HEK293 (cell line): ENCODE measurements at regions not wholly inside any gene's neighbourhood (a gene's known extent, or its start where the extent isn't known, plus 50 kb on each side); places are given as distances from the start of the nearest gene placed in this dataset.

ENCODE experiments used
- ATF2 ChIP-seq: fragments of 450-650 bp; formaldehyde crosslinking; IDR thresholded peaks from 2 replicates; pipeline ENCODE4 v1.5.1; 2016; ENCODE audit warnings: missing biosample characterization, missing genetic modification characterization, low read depth
- KLF10 ChIP-seq: fragments of 450-650 bp; IDR thresholded peaks from 2 replicates; pipeline ENCODE4 v1.5.1; 2018; ENCODE audit warnings: missing biosample characterization, mild to moderate bottlenecking, missing genetic modification characterization
- SETDB1 ChIP-seq: IDR thresholded peaks from one replicate; pipeline ENCODE4 v1.6.1; 2017; ENCODE audit warnings: mild to moderate bottlenecking, low read length, moderate library complexity, mixed read lengths; ENCODE audit not compliant: insufficient read length
- YY1 ChIP-seq: fragments of 450-650 bp; formaldehyde crosslinking; IDR thresholded peaks from 2 replicates; pipeline ENCODE4 v1.5.1; 2018; ENCODE audit warnings: missing biosample characterization, missing genetic modification characterization
- YY2 ChIP-seq: fragments of 450-650 bp; formaldehyde crosslinking; IDR thresholded peaks from 2 replicates; pipeline ENCODE4 v1.5.1; 2016; ENCODE audit warnings: missing biosample characterization, missing genetic modification characterization
- ZBTB21 ChIP-seq: fragments of 450-650 bp; formaldehyde crosslinking; IDR thresholded peaks from 2 replicates; pipeline ENCODE4 v1.5.1; 2017; ENCODE audit warnings: missing biosample characterization, missing genetic modification characterization
- ZNF24 ChIP-seq: fragments of 450-650 bp; formaldehyde crosslinking; IDR thresholded peaks from 2 replicates; pipeline ENCODE4 v1.5.1; 2016; ENCODE audit warnings: missing biosample characterization, missing genetic modification characterization
- ZNF366 ChIP-seq: fragments of 450-650 bp; formaldehyde crosslinking; conservative IDR thresholded peaks from 2 replicates; pipeline ENCODE4 v1.5.1; 2016; ENCODE audit warnings: missing biosample characterization, missing genetic modification characterization
- TF ChIP-seq, protein P1 (sequence below): fragments of 450-650 bp; formaldehyde crosslinking; IDR thresholded peaks from 2 replicates; pipeline ENCODE4 v1.5.1; 2016; ENCODE audit warnings: missing biosample characterization, missing genetic modification characterization
- TF ChIP-seq, protein P2 (sequence below): fragments of 450-650 bp; formaldehyde crosslinking; IDR thresholded peaks from 2 replicates; pipeline ENCODE4 v1.5.1; 2016; ENCODE audit warnings: missing biosample characterization, missing genetic modification characterization
- TF ChIP-seq, protein P3 (sequence below): fragments of 450-650 bp; formaldehyde crosslinking; IDR thresholded peaks from 2 replicates; pipeline ENCODE4 v1.5.1; 2016; ENCODE audit warnings: missing biosample characterization, missing genetic modification characterization
- TF ChIP-seq, protein P4 (sequence below): IDR thresholded peaks from 2 replicates; pipeline ENCODE4 v1.6.1; 2011; ENCODE audit warnings: mild to moderate bottlenecking, low read depth, low read length, borderline replicate concordance
- TF ChIP-seq, protein P5 (sequence below): fragments of 450-650 bp; formaldehyde crosslinking; optimal IDR thresholded peaks from 2 replicates; pipeline ENCODE3; 2016; ENCODE audit warnings: missing biosample characterization, mild to moderate bottlenecking, missing genetic modification characterization
- TF ChIP-seq, protein P6 (sequence below): fragments of 450-650 bp; formaldehyde crosslinking; IDR thresholded peaks from 2 replicates; pipeline ENCODE4 v1.5.1; 2016; ENCODE audit warnings: missing biosample characterization, missing genetic modification characterization

DNA sequence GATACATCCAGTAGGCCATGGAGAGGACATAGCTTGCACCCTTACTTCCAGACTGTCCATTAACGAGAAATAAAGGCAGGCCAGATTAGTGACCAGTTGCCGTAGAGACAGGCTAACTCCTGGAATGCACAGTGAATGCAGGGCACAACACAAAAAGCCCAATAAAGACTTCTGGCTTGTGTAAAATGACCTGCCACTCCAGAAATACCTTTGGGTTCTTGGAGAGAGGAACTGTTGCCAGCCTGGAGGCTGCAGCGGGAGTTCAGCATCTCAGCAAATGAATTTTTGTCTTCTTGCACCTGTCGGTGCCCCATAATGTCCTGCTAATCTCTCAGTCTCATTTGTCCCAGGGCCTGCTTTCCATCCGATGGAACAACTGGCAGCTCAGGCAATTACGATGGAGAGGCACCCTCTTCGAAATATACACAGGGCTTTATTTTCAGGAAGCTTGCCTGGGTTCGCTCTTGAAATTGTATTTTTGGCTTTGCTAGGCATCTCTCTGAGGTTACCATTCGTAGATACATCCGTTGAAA, 538.8 kb upstream of the ZNF462 start:
- TF ChIP-seq ZNF24 (tag by site-specific recombination) (no peak), ATF2 (tag by site-specific recombination) (no peak), YY1 (tag by site-specific recombination) (no peak), KLF10 (tag by site-specific recombination) (no peak), YY2 (no peak), SETDB1 (no peak), ZNF366 (tag by site-specific recombination) (no peak), ZBTB21 (tag by site-specific recombination) (no peak)
- TF ChIP-seq, protein P1, sequence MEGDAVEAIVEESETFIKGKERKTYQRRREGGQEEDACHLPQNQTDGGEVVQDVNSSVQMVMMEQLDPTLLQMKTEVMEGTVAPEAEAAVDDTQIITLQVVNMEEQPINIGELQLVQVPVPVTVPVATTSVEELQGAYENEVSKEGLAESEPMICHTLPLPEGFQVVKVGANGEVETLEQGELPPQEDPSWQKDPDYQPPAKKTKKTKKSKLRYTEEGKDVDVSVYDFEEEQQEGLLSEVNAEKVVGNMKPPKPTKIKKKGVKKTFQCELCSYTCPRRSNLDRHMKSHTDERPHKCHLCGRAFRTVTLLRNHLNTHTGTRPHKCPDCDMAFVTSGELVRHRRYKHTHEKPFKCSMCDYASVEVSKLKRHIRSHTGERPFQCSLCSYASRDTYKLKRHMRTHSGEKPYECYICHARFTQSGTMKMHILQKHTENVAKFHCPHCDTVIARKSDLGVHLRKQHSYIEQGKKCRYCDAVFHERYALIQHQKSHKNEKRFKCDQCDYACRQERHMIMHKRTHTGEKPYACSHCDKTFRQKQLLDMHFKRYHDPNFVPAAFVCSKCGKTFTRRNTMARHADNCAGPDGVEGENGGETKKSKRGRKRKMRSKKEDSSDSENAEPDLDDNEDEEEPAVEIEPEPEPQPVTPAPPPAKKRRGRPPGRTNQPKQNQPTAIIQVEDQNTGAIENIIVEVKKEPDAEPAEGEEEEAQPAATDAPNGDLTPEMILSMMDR (tag by site-specific recombination), result no peak
- TF ChIP-seq, protein P2, sequence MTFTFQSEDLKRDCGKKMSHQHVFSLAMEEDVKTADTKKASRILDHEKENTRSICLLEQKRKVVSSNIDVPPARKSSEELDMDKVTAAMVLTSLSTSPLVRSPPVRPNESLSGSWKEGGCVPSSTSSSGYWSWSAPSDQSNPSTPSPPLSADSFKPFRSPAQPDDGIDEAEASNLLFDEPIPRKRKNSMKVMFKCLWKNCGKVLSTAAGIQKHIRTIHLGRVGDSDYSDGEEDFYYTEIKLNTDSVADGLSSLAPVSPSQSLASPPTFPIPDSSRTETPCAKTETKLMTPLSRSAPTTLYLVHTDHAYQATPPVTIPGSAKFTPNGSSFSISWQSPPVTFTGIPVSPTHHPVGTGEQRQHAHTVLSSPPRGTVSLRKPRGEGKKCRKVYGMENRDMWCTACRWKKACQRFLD (tag by site-specific recombination), result no peak
- TF ChIP-seq, protein P3, sequence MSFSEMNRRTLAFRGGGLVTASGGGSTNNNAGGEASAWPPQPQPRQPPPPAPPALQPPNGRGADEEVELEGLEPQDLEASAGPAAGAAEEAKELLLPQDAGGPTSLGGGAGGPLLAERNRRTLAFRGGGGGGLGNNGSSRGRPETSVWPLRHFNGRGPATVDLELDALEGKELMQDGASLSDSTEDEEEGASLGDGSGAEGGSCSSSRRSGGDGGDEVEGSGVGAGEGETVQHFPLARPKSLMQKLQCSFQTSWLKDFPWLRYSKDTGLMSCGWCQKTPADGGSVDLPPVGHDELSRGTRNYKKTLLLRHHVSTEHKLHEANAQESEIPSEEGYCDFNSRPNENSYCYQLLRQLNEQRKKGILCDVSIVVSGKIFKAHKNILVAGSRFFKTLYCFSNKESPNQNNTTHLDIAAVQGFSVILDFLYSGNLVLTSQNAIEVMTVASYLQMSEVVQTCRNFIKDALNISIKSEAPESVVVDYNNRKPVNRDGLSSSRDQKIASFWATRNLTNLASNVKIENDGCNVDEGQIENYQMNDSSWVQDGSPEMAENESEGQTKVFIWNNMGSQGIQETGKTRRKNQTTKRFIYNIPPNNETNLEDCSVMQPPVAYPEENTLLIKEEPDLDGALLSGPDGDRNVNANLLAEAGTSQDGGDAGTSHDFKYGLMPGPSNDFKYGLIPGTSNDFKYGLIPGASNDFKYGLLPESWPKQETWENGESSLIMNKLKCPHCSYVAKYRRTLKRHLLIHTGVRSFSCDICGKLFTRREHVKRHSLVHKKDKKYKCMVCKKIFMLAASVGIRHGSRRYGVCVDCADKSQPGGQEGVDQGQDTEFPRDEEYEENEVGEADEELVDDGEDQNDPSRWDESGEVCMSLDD (tag by site-specific recombination), result no peak
- TF ChIP-seq, protein P4, sequence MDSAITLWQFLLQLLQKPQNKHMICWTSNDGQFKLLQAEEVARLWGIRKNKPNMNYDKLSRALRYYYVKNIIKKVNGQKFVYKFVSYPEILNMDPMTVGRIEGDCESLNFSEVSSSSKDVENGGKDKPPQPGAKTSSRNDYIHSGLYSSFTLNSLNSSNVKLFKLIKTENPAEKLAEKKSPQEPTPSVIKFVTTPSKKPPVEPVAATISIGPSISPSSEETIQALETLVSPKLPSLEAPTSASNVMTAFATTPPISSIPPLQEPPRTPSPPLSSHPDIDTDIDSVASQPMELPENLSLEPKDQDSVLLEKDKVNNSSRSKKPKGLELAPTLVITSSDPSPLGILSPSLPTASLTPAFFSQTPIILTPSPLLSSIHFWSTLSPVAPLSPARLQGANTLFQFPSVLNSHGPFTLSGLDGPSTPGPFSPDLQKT, result no peak
- TF ChIP-seq, protein P5, sequence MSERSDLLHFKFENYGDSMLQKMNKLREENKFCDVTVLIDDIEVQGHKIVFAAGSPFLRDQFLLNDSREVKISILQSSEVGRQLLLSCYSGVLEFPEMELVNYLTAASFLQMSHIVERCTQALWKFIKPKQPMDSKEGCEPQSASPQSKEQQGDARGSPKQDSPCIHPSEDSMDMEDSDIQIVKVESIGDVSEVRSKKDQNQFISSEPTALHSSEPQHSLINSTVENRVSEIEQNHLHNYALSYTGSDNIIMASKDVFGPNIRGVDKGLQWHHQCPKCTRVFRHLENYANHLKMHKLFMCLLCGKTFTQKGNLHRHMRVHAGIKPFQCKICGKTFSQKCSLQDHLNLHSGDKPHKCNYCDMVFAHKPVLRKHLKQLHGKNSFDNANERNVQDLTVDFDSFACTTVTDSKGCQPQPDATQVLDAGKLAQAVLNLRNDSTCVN (tag by site-specific recombination), result no peak
- TF ChIP-seq, protein P6, sequence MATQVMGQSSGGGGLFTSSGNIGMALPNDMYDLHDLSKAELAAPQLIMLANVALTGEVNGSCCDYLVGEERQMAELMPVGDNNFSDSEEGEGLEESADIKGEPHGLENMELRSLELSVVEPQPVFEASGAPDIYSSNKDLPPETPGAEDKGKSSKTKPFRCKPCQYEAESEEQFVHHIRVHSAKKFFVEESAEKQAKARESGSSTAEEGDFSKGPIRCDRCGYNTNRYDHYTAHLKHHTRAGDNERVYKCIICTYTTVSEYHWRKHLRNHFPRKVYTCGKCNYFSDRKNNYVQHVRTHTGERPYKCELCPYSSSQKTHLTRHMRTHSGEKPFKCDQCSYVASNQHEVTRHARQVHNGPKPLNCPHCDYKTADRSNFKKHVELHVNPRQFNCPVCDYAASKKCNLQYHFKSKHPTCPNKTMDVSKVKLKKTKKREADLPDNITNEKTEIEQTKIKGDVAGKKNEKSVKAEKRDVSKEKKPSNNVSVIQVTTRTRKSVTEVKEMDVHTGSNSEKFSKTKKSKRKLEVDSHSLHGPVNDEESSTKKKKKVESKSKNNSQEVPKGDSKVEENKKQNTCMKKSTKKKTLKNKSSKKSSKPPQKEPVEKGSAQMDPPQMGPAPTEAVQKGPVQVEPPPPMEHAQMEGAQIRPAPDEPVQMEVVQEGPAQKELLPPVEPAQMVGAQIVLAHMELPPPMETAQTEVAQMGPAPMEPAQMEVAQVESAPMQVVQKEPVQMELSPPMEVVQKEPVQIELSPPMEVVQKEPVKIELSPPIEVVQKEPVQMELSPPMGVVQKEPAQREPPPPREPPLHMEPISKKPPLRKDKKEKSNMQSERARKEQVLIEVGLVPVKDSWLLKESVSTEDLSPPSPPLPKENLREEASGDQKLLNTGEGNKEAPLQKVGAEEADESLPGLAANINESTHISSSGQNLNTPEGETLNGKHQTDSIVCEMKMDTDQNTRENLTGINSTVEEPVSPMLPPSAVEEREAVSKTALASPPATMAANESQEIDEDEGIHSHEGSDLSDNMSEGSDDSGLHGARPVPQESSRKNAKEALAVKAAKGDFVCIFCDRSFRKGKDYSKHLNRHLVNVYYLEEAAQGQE, result no peak
